ENCODE measurements at regions not wholly inside any gene's neighbourhood (a gene's known extent, or its start where the extent isn't known, plus 50 kb on each side); places are given as distances from the start of the nearest gene placed in this dataset.

DNA sequence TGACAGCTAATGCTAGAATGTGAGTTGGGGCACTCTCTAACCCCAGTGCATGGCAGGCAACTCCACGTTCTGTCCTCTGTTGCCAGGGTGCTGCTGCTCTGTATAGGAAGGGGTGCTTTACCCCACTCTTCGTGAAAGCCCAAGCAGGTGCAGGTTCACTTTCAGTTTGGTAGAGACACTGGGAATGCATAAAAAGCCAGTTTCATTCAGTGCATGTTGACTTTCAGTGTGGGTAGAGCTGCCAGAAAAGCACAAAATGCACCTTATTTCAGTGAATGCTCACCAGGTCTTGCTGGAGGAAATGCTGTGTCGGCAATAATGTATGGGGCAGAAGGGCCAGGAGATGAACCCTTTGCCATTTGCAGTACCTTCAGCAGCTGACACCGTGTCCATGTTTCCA, 62.1 kb upstream of the ADGRB3 start:
- Histone ChIP-seq H2BK20ac (ENCODE audit: low read length) (no peak overlapping the region), H3K27ac (ENCODE audit: low read depth, low read length) (no peak overlapping the region), H2BK12ac (ENCODE audit: low read depth, low read length) (no peak overlapping the region), H3K9me3 (ENCODE audit: insufficient read depth in 2 of 2, low read depth in 1 of 2, low read length in 1 of 2) (peaks cover 0 to 6% of the 10 kb centered on the region in 2 experiments; a peak in 1 of 4 replicates), H3K4me2 (ENCODE audit: insufficient read depth in 1 of 2, low read depth in 2 of 2, low read length in 2 of 2) (no peak overlapping the region), H3K4me1 (replicated peaks in 1 of 4; ENCODE audit: control insufficient read depth in 3 of 4, insufficient read depth in 4 of 4, low read length in 3 of 4) (peaks cover 0 to 3% (median 0%) of the 10 kb centered on the region in 4 experiments; a peak in 3 of 7 replicates), H2AFZ (ENCODE audit: low read length) (no peak overlapping the region), H3K18ac (ENCODE audit: extremely low read depth, low read length) (no peak overlapping the region), H2BK5ac (ENCODE audit: low read depth, low read length) (no peak overlapping the region), H3K27me3 (replicated peaks in 1 of 4; ENCODE audit: control insufficient read depth in 3 of 4, extremely low read depth in 1 of 4, insufficient read depth in 3 of 4, low read length in 3 of 4) (no peaks in the 10 kb centered on the region), H3K4ac (replicated peaks; ENCODE audit: insufficient read length, low read depth, low read length) (no peak overlapping the region), H2AK5ac (ENCODE audit: low read depth, low read length) (no peak overlapping the region), H3K23ac (ENCODE audit: insufficient read length) (no peak overlapping the region), H4K20me1 (replicated peaks in 1 of 2; ENCODE audit: control insufficient read depth in 1 of 2, insufficient read depth in 2 of 2, low read length in 2 of 2) (no peaks in the 10 kb centered on the region), H3K36me3 (ENCODE audit: control insufficient read depth in 2 of 4, insufficient read depth in 4 of 4, low read length in 3 of 4) (no peaks in the 10 kb centered on the region), H3K14ac (ENCODE audit: insufficient read length) (no peak overlapping the region), H3K79me2 (ENCODE audit: control insufficient read depth in 1 of 2, insufficient read depth in 2 of 2, low read length in 2 of 2) (no peaks in the 10 kb centered on the region), H3K23me2 (ENCODE audit: low read depth, low read length) (no peaks in the 10 kb centered on the region), H3K4me3 (ENCODE audit: extremely low read depth in 1 of 4, insufficient read depth in 2 of 4, low read depth in 3 of 4, low read length in 4 of 4) (no peak overlapping the region), H4K91ac (replicated peaks; ENCODE audit: insufficient read length, low read length) (no peak overlapping the region), H2BK120ac (replicated peaks; ENCODE audit: low read depth, low read length) (no peak overlapping the region), H4K8ac (ENCODE audit: extremely low read depth, insufficient read depth, low read length) (no peak overlapping the region), H3K79me1 (ENCODE audit: low read depth, low read length) (no peaks in the 10 kb centered on the region), H3K9ac (replicated peaks in 1 of 4; ENCODE audit: extremely low read depth in 1 of 4, low read depth in 3 of 4, low read length in 3 of 4) (no peak overlapping the region), H2BK15ac (ENCODE audit: low read length) (no peak overlapping the region), H4K5ac (ENCODE audit: insufficient read length, low read depth, low read length) (no peak overlapping the region), H3K56ac (replicated peaks; ENCODE audit: insufficient read length, low read depth, low read length) (no peak overlapping the region)
- FAIRE-seq (no peak), DNase-seq (ENCODE audit: low read depth in 1 of 2, low spot score in 2 of 2) (no peak)
- TF ChIP-seq MAFK (IDR thresholded peaks at IDR 0.05; ENCODE audit: low read depth, low read length) (peak; percentile 63; the same call in 1 of the 2 replicates), EP300 (IDR thresholded peaks at IDR 0.05; ENCODE audit: borderline replicate concordance in 1 of 2, low read depth in 2 of 2, low read length in 2 of 2) (no peak), GABPA (IDR thresholded peaks at IDR 0.05; ENCODE audit: borderline replicate concordance, insufficient read depth, low read length) (no peak), TAF1 (IDR thresholded peaks at IDR 0.05; ENCODE audit: low read depth, low read length) (no peak)
- CTCF ChIA-PET (ENCODE audit: partially characterized antibody): interaction anchor here (0.5 to 3.2 kb wide), 32 partner anchors 8 to 1845 kb away, joined by 3 to 35 read pairs (median 6); partner anchors contain the start of gene ADGRB3
- POLR2A ChIA-PET (ENCODE audit: partially characterized antibody): interaction anchor here (1.0 to 1.2 kb wide), 2 partner anchors 9 to 62 kb away, joined by 3 read pairs; partner anchors contain the start of gene ADGRB3
- WGBS, 2 experiments (ENCODE audit: extremely low coverage in 1 of 2, insufficient coverage in 1 of 2, insufficient read length in 1 of 2, insufficient replicate concordance in 2 of 2, low coverage in 1 of 2, low lambda C conversion rate in 2 of 2, missing lambda C conversion rate in 1 of 2): 72% methylated on average over 4 of the region's 4 CpGs; no CpG with 5 or more reads in 1 of the 2 experiments

All from H1 (cell line).